IMR-90 (cell line): ENCODE measurements at regions not wholly inside any gene's neighbourhood (a gene's known extent, or its start where the extent isn't known, plus 50 kb on each side); places are given as distances from the start of the nearest gene placed in this dataset.

Experiments
- ATAC-seq: fragments of 200-7000 bp; cut with Tn5 transposase; 2 replicates; pipeline ENCODE4 v1.9.1; 2020; ENCODE audit warnings: low read depth, mild to moderate bottlenecking, moderate library complexity
- BruUV-seq: library from RNA; stranded (reverse); fragments of 400-500 nt; replicated peaks from 2 replicates; lab custom pipeline; 2021; lab: Mats Ljungman, UMichigan
- CTCF ChIA-PET: fragments of 300-600 bp; formaldehyde crosslinking; extraction: SDS; loops from one replicate; lab custom pipeline; 2021; ENCODE audit warnings: antibody characterized with exemption; lab: Yijun Ruan, JAX
- POLR2A ChIA-PET: fragments of 300-600 bp; sonication (Branson Sonifier 250); formaldehyde crosslinking; loops from one replicate; lab custom pipeline; 2022; ENCODE audit warnings: antibody characterized with exemption; ENCODE audit not compliant: unreplicated experiment; lab: Charles Lee
- DNase-seq: peaks from one replicate; pipeline ENCODE4 v3.0.0; 2013
- H2AFZ ChIP-seq: replicated peaks from 2 replicates; pipeline ENCODE3; 2013; ENCODE audit warnings: low read length, mild to moderate bottlenecking; ENCODE audit not compliant: poor library complexity
- H2AK5ac ChIP-seq: 2 replicates; pipeline ENCODE4 v1.6.1; 2013; ENCODE audit warnings: low read depth, low read length, inconsistent platforms
- H2AK9ac ChIP-seq: replicated peaks from 2 replicates; pipeline ENCODE3; 2013; ENCODE audit warnings: mild to moderate bottlenecking, low read depth, low read length, moderate library complexity; ENCODE audit not compliant: poor library complexity
- H2BK120ac ChIP-seq: 2 replicates; pipeline ENCODE4 v1.6.1; 2013; ENCODE audit warnings: low read depth, low read length, inconsistent platforms
- H2BK15ac ChIP-seq: 3 replicates; pipeline ENCODE4 v1.6.1; 2013; ENCODE audit warnings: low read depth, low read length, inconsistent platforms
- H2BK20ac ChIP-seq: 2 replicates; pipeline ENCODE4 v1.6.1; 2013; ENCODE audit warnings: low read depth, mild to moderate bottlenecking, inconsistent platforms, low read length, moderate library complexity
- H2BK5ac ChIP-seq: 2 replicates; pipeline ENCODE4 v1.6.1; 2013; ENCODE audit warnings: mild to moderate bottlenecking, low read depth, low read length, inconsistent platforms; ENCODE audit not compliant: poor library complexity, severe bottlenecking
- H3K14ac ChIP-seq: replicated peaks from 2 replicates; pipeline ENCODE4 v1.6.1; 2013; ENCODE audit warnings: low read depth, low read length, inconsistent platforms
- H3K18ac ChIP-seq: 2 replicates; pipeline ENCODE4 v1.6.1; 2013; ENCODE audit warnings: low read depth, low read length, control low read depth
- H3K23ac ChIP-seq: 2 replicates; pipeline ENCODE4 v1.6.1; 2013; ENCODE audit warnings: low read depth, low read length, inconsistent platforms
- H3K27ac ChIP-seq: 2 replicates; pipeline ENCODE4 v1.5.1; 2013; ENCODE audit warnings: mild to moderate bottlenecking, control low read depth, low read length; ENCODE audit not compliant: insufficient read depth
- H3K27me3 ChIP-seq: 2 replicates; pipeline ENCODE4 v1.6.1; 2013; ENCODE audit warnings: low read length; ENCODE audit not compliant: control insufficient read depth, insufficient read depth
- H3K36me3 ChIP-seq: 2 replicates; pipeline ENCODE4 v1.6.1; 2013; ENCODE audit warnings: low read length, mixed read lengths; ENCODE audit not compliant: control insufficient read depth, insufficient read depth
- H3K4ac ChIP-seq: 2 replicates; pipeline ENCODE4 v1.6.1; 2013; ENCODE audit warnings: low read depth, low read length, inconsistent platforms
- H3K4me1 ChIP-seq: 2 replicates; pipeline ENCODE4 v1.6.1; 2013; ENCODE audit warnings: low read length, mixed read lengths; ENCODE audit not compliant: control insufficient read depth, insufficient read depth
- H3K4me2 ChIP-seq: 2 replicates; pipeline ENCODE4 v1.6.1; 2013; ENCODE audit warnings: low read depth, mild to moderate bottlenecking, control low read depth, low read length, moderate library complexity
- H3K4me3 ChIP-seq: 2 replicates; pipeline ENCODE4 v1.5.1; 2013; ENCODE audit warnings: low read depth, mild to moderate bottlenecking, control low read depth, low read length, moderate library complexity; ENCODE audit not compliant: insufficient read depth
- H3K56ac ChIP-seq: 2 replicates; pipeline ENCODE4 v1.6.1; 2013; ENCODE audit warnings: low read length, inconsistent platforms; ENCODE audit not compliant: insufficient read depth; ENCODE audit errors: extremely low read depth
- H3K79me1 ChIP-seq, 2 experiments: 2 replicates each; pipeline ENCODE4 v1.6.1; 2013; ENCODE audit warnings: low read length in 2 of 2, inconsistent platforms in 1 of 2, low read depth in 1 of 2
- H3K9ac ChIP-seq: 2 replicates; pipeline ENCODE4 v1.6.1; 2013; ENCODE audit warnings: low read depth, low read length, control low read depth
- H3K9me1 ChIP-seq: 2 replicates; pipeline ENCODE4 v1.6.1; 2013; ENCODE audit warnings: low read length, inconsistent platforms; ENCODE audit not compliant: insufficient read depth
- H3K9me3 ChIP-seq: 2 replicates; pipeline ENCODE4 v1.6.1; 2013; ENCODE audit warnings: low read length; ENCODE audit not compliant: control insufficient read depth, insufficient read depth
- H4K20me1 ChIP-seq: 2 replicates; pipeline ENCODE4 v1.6.1; 2013; ENCODE audit warnings: low read length, inconsistent platforms; ENCODE audit not compliant: insufficient read depth
- H4K5ac ChIP-seq: 2 replicates; pipeline ENCODE4 v1.6.1; 2013; ENCODE audit warnings: mild to moderate bottlenecking, low read depth, low read length, control low read depth
- H4K8ac ChIP-seq, 2 experiments: 2 replicates each; pipeline ENCODE4 v1.6.1; 2013; ENCODE audit warnings: low read depth in 2 of 2, low read length in 2 of 2, control low read depth in 1 of 2, inconsistent platforms in 1 of 2
- H4K91ac ChIP-seq: 2 replicates; pipeline ENCODE4 v1.6.1; 2013; ENCODE audit warnings: low read depth, low read length, inconsistent platforms; ENCODE audit not compliant: insufficient read depth
- BHLHE40 ChIP-seq: fragments of 150-350 bp; IDR thresholded peaks from 2 replicates; pipeline ENCODE4 v1.6.1; 2016; ENCODE audit warnings: mild to moderate bottlenecking, low read depth, low read length
- CEBPB ChIP-seq: IDR thresholded peaks from 2 replicates; pipeline ENCODE4 v1.6.1; 2012; ENCODE audit warnings: low read depth, low read length, improper control_type of control experiment
- CHD1 ChIP-seq: IDR thresholded peaks from 2 replicates; pipeline ENCODE4 v1.6.1; 2012; ENCODE audit warnings: low read depth, low read length, improper control_type of control experiment
- FOS ChIP-seq: fragments of 150-350 bp; IDR thresholded peaks from 2 replicates; pipeline ENCODE4 v1.6.1; 2016; ENCODE audit warnings: low read depth, low read length
- MAFK ChIP-seq: IDR thresholded peaks from 2 replicates; pipeline ENCODE4 v1.6.1; 2012; ENCODE audit warnings: low read depth, low read length, improper control_type of control experiment
- MXI1 ChIP-seq: IDR thresholded peaks from 2 replicates; pipeline ENCODE4 v1.6.1; 2012; ENCODE audit warnings: low read depth, mild to moderate bottlenecking, low read length, moderate library complexity, borderline replicate concordance
- NFE2L2 ChIP-seq: fragments of 150-350 bp; IDR thresholded peaks from 2 replicates; pipeline ENCODE4 v1.6.1; 2016; ENCODE audit warnings: low read depth, mild to moderate bottlenecking, low read length
- POLR2A ChIP-seq: IDR thresholded peaks from 2 replicates; pipeline ENCODE4 v1.6.1; 2012; ENCODE audit warnings: mild to moderate bottlenecking, low read depth, low read length
- RAD21 ChIP-seq: IDR thresholded peaks from 2 replicates; pipeline ENCODE4 v1.6.1; 2012; ENCODE audit warnings: low read length, improper control_type of control experiment
- RCOR1 ChIP-seq: IDR thresholded peaks from 2 replicates; pipeline ENCODE4 v1.6.1; 2012; ENCODE audit warnings: mild to moderate bottlenecking, low read length, improper control_type of control experiment; ENCODE audit not compliant: insufficient replicate concordance
- SMC3 ChIP-seq: fragments of 150-350 bp; IDR thresholded peaks from 2 replicates; pipeline ENCODE4 v1.6.1; 2016; ENCODE audit warnings: low read depth, mild to moderate bottlenecking, antibody characterized with exemption, low read length, moderate library complexity
- WGBS, 2 experiments: methylation state at CpG; one replicate each; pipeline versions ENCODE4 v1.1.5 to v1.1.7; 2013; ENCODE audit warnings: missing lambda C conversion rate in 2 of 2; ENCODE audit not compliant: insufficient read length in 1 of 2; ENCODE audit errors: extremely low coverage in 2 of 2; 5-methylcytosine and 5-hydroxymethylcytosine counted together
- dilution Hi-C: fragments of 300-500 bp; cut with HindIII; formaldehyde crosslinking; loops from one replicate; pipeline ENCODE4 v1.14.3; 2018; ENCODE audit warnings: low sequenced_read_pairs; ENCODE audit not compliant: unreplicated experiment
- in situ Hi-C: fragments of 300-500 bp; cut with MboI; formaldehyde crosslinking; loops from 3 replicates; pipeline ENCODE4 v1.14.3; 2019; ENCODE audit warnings: low sequenced_read_pairs, inconsistent platforms, mixed read lengths
- intact Hi-C: fragments of 100-400 bp; cut with micrococcal nuclease; formaldehyde crosslinking; loops from 2 replicates; pipeline ENCODE4 v1.10.0; 2022
- TF ChIP-seq, protein P1 (sequence below): fragments of 150-350 bp; IDR thresholded peaks from 2 replicates; pipeline ENCODE4 v1.6.1; 2017; ENCODE audit warnings: mild to moderate bottlenecking, antibody characterized with exemption, low read length, low read depth
- TF ChIP-seq, protein P2 (sequence below): fragments of 150-350 bp; IDR thresholded peaks from 2 replicates; pipeline ENCODE4 v1.6.1; 2016; ENCODE audit warnings: low read depth, mild to moderate bottlenecking, low read length, moderate library complexity, borderline replicate concordance

GRCh38 chr6:140314682-140315081 is 940.2 kb upstream of the CITED2 start:
- Histone ChIP-seq H3K27ac (no peak overlapping the region), H4K91ac (no peak overlapping the region), H3K14ac (peak overlapping the region; percentile 81; the same call in 1 of the 2 replicates), H3K9me1 (no peaks in the 10 kb centered on the region), H3K79me1 (no peaks in the 10 kb centered on the region), H2AK9ac (no peak overlapping the region), H3K4me2 (no peak overlapping the region), H3K4me3 (no peak overlapping the region), H2BK20ac (no peak overlapping the region), H3K23ac (no peak overlapping the region), H2BK120ac (peak overlapping the region; percentile 61; the same call in 1 of the 2 replicates), H4K20me1 (no peaks in the 10 kb centered on the region), H3K9me3 (peaks cover 4% of the 10 kb centered on the region; the same call in 1 of the 2 replicates), H2AK5ac (no peak overlapping the region; the same call in 1 of the 2 replicates), H3K18ac (no peak overlapping the region), H3K27me3 (no peaks in the 10 kb centered on the region), H3K36me3 (no peaks in the 10 kb centered on the region), H2BK15ac (no peak overlapping the region; the same call in 2 of the 3 replicates), H2AFZ (no peak overlapping the region), H3K4me1 (peaks cover 2% of the 10 kb centered on the region; the same call in 1 of the 2 replicates), H3K4ac (peak overlapping the region; percentile 62; the same call in 1 of the 2 replicates), H2BK5ac (no peak overlapping the region), H4K8ac (0 out of 4 replicates have a peak overlapping the region, but pooled peaks of 1 of the 2 experiments have one; percentile 28), H4K5ac (no peak overlapping the region), H3K56ac (no peak overlapping the region), H3K9ac (no peak overlapping the region)
- no peak for TF ChIP-seq MXI1
- TF ChIP-seq RAD21, result no peak
- TF ChIP-seq MAFK, result no peak
- TF ChIP-seq, protein P1, sequence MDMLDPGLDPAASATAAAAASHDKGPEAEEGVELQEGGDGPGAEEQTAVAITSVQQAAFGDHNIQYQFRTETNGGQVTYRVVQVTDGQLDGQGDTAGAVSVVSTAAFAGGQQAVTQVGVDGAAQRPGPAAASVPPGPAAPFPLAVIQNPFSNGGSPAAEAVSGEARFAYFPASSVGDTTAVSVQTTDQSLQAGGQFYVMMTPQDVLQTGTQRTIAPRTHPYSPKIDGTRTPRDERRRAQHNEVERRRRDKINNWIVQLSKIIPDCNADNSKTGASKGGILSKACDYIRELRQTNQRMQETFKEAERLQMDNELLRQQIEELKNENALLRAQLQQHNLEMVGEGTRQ, result no peak
- TF ChIP-seq POLR2A, result no peak
- TF ChIP-seq RCOR1, result no peak
- no peak for TF ChIP-seq NFE2L2
- no peak for TF ChIP-seq CEBPB
- no peak for TF ChIP-seq BHLHE40
- no peak for TF ChIP-seq FOS
- TF ChIP-seq CHD1, result no peak
- TF ChIP-seq, protein P2, sequence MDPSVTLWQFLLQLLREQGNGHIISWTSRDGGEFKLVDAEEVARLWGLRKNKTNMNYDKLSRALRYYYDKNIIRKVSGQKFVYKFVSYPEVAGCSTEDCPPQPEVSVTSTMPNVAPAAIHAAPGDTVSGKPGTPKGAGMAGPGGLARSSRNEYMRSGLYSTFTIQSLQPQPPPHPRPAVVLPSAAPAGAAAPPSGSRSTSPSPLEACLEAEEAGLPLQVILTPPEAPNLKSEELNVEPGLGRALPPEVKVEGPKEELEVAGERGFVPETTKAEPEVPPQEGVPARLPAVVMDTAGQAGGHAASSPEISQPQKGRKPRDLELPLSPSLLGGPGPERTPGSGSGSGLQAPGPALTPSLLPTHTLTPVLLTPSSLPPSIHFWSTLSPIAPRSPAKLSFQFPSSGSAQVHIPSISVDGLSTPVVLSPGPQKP, result no peak
- TF ChIP-seq SMC3, result no peak
- ChIA-PET CTCF (interaction anchor here (0.7 kb wide), 1 partner anchor 349 kb away, joined by 3 read pairs; no protein-coding TSS in a partner anchor), POLR2A (no interaction called here)
- dilution Hi-C loops, result no loop called here
- no TSS peak for BruUV-seq
- DNase-seq (no peak), ATAC-seq (no peak)
- in situ Hi-C loops, result no loop called here
- intact Hi-C loops, result no loop called here
- no CpG with 5 or more reads among the region's 2 CpGs for WGBS, 2 experiments
